DND-41 (cell line): ENCODE measurements at regions not wholly inside any gene's neighbourhood (a gene's known extent, or its start where the extent isn't known, plus 50 kb on each side); places are given as distances from the start of the nearest gene placed in this dataset.

Experiments used
- EZH2 ChIP-seq: IDR thresholded peaks from 3 replicates; pipeline ENCODE4 v1.6.1; 2012; ENCODE audit warnings: borderline replicate concordance, low read depth, mild to moderate bottlenecking, moderate library complexity, low read length, inconsistent platforms; ENCODE audit not compliant: severe bottlenecking
- TF ChIP-seq, protein P1 (sequence below): IDR thresholded peaks from 2 replicates; pipeline ENCODE4 v1.5.1; 2012; ENCODE audit warnings: borderline replicate concordance, low read length, moderate library complexity, mild to moderate bottlenecking; ENCODE audit not compliant: poor library complexity, severe bottlenecking; ENCODE audit errors: extremely low read depth

DNA sequence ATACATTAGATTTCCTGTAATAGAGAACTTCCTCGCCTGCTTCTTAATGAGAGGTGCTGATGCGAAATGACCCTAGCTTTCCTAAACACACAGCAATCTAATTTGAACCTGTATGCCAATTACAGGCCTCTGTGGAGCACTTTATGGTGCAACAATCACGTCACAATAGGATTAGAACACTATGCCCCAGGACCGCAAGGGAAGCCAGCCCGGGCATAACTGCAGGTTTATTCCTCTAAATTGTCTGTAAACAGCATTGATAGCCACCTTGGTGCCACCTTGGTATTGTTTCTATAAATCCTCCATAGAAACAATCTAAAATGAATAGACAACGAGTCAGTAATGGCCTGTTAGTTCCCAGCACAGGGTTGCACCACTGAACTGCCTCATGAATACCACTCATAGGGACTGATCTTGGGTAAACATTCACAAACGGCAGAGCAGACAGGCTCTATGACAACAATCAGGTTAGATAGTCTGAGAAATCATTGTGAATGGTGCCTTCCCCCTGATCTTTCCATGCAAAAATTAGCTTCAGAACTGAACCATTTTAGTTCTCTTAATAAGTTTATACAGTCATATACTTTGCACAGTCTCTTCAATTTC lies 182.5 kb upstream of the OBI1 start:
- TF ChIP-seq EZH2 = no peak
- TF ChIP-seq, protein P1, sequence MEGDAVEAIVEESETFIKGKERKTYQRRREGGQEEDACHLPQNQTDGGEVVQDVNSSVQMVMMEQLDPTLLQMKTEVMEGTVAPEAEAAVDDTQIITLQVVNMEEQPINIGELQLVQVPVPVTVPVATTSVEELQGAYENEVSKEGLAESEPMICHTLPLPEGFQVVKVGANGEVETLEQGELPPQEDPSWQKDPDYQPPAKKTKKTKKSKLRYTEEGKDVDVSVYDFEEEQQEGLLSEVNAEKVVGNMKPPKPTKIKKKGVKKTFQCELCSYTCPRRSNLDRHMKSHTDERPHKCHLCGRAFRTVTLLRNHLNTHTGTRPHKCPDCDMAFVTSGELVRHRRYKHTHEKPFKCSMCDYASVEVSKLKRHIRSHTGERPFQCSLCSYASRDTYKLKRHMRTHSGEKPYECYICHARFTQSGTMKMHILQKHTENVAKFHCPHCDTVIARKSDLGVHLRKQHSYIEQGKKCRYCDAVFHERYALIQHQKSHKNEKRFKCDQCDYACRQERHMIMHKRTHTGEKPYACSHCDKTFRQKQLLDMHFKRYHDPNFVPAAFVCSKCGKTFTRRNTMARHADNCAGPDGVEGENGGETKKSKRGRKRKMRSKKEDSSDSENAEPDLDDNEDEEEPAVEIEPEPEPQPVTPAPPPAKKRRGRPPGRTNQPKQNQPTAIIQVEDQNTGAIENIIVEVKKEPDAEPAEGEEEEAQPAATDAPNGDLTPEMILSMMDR = no peak
